G401 (cell line): ENCODE measurements at regions not wholly inside any gene's neighbourhood (a gene's known extent, or its start where the extent isn't known, plus 50 kb on each side); places are given as distances from the start of the nearest gene placed in this dataset.
"Not testable (repeated sequence)": the region's sequence is repeated elsewhere in the genome, so short reads cannot be mapped to it uniquely, and the experiment has no call there.

ENCODE experiments used
- DNase-seq: peaks from one replicate; pipeline ENCODE4 v3.0.0-alpha.2; 2015; ENCODE audit warnings: low spot score
- in situ Hi-C: cut with HindIII; loops from 2 replicates; pipeline ENCODE4 v1.10.0; 2016; ENCODE audit warnings: low sequenced_read_pairs, mixed read lengths

DNA sequence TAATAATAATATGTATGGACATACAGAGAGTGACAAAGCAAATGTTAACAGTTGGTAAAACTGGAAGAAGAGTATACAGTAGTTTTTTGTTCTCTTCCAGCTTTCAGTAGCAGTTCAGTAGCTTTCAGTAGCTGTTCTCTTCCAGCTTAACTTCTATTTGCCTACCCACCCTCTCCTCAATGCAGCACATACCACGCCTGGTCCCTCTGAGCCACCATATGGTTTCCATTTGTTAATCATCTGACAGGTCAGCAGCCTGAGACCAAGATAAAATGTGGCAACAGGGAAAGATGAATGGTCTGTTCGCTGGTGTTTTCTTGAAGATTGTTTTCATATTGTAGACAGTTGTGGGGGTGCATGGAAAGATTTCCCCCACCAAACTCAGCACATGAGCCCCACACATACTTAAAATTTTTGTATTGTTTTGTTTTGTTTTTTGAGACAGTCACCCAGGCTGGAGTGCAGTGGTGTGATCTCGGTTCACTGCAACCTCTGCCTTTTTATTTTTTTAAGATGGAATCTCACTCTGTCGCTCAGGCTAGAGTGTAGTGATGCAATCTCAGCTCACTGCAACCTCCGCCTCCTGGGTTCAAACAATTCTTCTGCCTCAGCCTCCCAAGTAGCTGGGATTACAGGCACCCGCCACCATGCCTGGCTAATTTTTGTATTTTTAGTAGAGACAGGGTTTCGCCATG, 56.8 kb downstream of the ATP6V0E2 start:
- DNase-seq = peak; percentile 69
- in situ Hi-C loops = not testable (repeated sequence)

DNA sequence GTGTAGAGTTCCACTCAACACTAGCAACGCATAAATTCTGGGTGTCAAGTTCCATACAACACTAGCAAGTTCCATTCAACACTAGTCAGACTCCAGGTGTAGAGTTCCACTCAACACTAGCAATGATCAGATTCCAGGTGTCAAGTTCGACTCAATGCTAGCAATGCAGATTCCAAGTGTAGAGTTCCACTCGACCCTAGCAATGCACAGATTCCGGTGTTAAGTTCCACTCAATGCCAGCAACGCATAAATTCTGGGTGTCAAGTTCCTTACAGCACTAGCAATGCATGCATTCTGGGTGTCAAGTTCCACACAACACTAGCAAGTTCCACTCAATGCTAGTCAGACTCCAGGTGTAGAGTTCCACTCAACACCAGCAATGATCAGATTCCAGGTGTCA, 60.0 kb downstream of the ATP6V0E2 start:
- in situ Hi-C loops, DNase-seq: not testable (repeated sequence)

DNA sequence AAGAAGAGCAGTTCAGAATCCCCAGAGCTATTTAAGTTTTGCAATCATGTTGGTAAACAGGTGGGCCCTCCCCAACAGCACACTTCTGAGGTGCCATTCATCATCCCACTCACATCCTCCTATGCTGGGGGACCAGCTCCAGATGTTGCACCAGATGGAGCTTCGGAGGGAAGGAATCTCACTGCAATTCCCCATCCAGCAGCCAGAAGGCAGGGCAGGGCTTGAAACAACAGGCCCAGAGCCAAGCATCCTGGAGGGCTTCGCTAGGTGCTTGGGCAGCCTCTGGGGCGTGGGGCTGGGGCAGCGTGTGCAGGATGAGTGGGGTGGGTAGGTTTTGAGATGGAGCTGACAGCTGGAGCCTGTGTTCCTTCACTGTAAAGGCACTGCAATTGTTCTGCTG, 73.6 kb downstream of the ATP6V0E2 start:
- DNase-seq, in situ Hi-C loops: not testable (repeated sequence)

DNA sequence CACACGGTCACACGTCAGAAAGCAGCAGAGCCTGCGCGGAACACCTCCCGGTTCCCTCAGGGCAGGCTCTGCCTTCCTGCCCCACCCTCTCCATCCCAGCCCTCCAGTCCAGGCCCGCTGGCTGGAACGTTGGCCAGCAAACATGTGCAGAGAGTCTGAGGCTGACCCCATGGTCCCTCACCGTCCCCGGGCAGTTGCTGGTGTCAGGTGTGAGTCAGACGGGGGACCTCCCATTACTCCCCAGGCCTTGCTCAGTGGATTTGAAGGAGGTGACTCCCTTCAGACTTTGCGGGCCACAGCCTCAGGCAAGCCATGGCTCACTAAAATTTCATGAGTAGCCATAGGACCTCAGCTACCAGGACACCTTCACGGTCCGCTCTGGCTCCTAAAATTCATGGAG, 74.7 kb downstream of the ATP6V0E2 start:
- in situ Hi-C loops, DNase-seq: not testable (repeated sequence)

DNA sequence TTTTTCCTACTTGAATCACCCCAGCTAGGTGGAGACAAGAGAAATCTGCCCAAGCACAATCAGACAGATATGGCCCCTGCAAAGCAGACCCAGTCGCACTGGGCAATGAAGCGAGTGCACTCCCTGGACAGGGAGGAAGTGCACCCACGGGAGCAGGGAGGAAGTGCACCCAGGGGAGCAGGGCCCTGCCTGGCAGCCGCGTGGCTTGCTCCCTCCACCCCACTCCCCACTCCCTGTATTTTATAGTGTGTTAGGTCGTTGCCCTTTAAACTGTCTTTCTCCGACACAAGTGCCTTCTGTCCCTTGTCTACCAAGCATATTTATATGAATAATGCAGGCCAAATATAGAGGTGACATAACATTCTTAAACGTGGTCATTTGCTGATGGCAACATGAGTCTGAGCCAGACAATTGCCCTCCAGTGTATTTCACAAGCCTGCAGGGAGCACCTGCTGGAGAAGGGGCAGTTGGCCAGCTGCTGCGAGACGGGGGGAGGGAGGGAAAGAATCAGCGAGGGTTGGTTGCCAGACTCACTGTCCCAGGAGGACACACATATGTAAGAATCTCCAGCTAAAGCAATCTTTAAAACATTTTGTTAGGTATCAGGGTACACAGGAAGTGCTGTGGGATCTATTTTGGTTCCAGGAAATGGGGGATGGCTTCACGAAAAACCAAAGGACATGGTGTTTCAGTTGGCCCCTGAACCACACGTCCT, 76.3 kb downstream of the ATP6V0E2 start:
- DNase-seq, in situ Hi-C loops: not testable (repeated sequence)

DNA sequence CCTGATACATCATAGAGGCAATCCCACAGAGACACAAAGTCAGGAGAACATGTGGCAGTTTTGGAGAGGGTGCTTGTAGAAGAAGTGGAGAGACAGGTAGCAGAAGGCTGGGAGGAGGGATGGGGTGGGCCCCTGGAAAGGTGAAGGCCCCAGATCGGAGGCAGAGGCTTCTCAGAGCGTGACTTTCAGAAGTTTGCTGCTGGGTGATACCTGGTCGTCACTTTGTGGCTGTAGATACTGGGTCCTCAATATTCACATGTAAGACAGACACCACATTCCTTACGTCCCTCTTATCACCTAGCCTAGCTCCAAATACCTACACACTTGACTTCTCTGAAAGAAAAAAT, 76.8 kb downstream of the ATP6V0E2 start:
- DNase-seq, in situ Hi-C loops: not testable (repeated sequence)

DNA sequence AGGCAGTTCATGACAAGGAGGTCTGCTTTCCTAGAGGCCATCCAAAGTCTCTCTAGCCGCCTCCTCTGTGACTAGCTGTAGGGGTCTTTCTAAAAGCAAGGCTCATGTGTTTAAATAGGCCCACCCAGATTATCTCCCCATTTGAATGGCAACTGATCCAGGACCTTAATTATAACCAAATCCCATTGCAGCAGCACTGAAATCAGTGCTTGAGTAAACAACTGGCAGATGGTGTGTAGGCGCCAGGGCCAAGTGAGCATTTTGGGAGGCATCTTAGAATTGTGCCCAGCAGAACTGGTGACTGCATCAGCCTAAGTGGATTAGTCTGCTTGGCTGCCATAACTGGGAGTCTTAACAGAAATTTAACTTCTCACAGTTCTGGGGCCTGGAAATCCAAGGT, 77.8 kb downstream of the ATP6V0E2 start:
- peak; percentile 31 for DNase-seq
- in situ Hi-C loops = not testable (repeated sequence)

DNA sequence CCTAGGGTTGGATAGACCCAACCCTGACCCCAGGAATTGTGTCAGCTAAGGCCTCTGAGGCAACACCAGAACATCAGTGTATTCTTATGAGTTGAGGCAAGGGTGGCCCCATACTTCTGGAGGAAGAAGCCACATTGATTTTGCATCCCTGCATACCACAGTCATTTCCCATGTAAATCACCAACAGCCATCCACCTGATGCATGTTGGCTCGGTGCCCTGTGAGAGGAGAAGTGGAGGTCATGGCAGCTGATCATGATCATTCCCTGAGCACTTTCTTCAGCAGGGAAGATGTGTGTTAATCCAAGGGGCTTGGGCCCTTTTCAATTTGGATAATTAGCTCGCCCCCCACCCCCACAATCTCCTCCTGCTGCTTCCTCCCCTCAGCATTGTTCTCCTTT, 85.1 kb downstream of the ATP6V0E2 start:
- DNase-seq, in situ Hi-C loops: not testable (repeated sequence)

DNA sequence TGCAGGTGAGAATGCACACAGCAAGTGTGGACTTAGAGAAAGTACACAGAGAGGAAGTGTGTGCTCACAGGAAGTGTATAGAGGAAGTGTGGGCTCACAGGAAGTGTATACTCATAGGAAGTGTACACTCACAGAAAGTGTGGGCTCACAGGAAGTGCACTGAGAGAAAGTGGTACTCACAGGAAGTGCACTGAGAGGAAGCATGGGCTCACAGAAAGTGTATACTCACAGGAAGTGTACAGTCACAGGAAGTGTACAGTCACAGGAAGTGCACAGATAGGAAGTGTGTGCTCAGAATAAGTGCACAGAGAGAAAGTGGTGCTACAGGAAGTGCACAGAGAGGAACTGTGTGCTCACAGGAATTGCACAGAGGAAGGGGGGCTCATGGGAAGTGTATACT, 87.1 kb downstream of the ATP6V0E2 start:
- in situ Hi-C loops, DNase-seq: not testable (repeated sequence)

DNA sequence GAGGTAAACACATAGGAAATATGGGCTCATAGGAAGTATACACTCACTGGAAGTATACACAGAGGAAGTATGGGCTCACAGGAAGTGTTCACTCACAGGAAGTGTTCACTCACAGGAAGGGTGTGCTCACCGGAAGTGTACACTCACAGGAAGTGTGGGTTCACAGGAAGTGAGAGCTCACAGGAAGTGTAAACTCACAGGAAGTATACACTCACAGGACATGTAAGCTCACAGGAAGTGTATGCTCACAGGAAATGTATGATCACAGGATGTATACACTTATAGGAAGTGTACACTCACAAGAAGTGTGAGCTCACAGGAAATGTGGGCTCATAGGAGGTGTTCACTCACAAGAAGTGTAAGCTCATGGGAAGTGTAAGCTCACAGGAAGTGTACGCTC, 88.1 kb downstream of the ATP6V0E2 start:
- DNase-seq, in situ Hi-C loops: not testable (repeated sequence)

DNA sequence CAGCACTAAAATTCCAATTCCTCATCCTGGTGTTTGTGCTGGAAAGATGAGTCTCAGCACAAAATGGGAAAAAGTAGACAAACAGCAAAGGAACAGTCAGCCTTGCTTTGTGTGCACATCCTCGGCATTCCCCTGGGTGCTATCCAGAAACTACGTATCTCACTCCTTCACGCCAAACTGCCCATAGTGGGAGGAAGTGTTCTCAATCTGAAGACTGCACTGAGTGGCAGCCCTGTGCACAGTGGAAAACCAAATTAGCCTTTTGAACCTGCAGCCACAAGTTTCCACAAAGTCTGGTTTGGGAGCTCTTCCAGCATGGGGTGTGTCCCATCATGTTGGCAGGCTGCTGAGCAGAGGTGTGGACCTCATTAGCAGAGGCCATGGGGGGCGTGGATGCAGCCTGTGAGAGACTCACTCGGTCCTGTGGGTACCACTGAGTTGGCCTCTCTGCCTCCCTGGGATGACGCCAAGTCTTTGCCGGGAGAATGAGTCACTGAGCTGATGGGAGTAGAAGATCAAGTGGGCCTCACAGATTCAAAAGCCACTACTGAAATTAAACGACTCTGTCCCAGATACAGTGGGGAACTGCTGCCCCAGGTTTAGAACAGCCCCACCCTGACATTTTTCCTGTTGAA, 89.0 kb downstream of the ATP6V0E2 start:
- DNase-seq, in situ Hi-C loops: not testable (repeated sequence)

DNA sequence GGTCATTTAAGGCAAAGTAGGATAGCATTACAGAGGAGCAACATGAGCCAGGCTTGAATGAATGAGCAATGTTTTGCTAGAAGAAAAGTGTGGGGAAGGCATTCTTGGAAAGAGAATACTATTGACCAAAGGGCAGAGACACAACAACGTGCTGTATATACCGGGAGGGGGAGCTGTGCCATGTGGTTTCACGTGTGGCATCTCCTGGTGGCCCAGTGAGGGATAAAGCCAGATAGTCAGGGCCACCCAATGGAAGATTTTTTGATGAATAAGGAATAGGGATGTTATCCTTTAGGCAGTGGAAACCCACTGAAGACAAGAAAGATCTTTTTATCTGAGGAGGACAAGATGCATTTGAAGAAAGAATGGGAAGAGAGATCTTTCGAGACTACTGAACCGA, 90.2 kb downstream of the ATP6V0E2 start:
- DNase-seq, in situ Hi-C loops: not testable (repeated sequence)

DNA sequence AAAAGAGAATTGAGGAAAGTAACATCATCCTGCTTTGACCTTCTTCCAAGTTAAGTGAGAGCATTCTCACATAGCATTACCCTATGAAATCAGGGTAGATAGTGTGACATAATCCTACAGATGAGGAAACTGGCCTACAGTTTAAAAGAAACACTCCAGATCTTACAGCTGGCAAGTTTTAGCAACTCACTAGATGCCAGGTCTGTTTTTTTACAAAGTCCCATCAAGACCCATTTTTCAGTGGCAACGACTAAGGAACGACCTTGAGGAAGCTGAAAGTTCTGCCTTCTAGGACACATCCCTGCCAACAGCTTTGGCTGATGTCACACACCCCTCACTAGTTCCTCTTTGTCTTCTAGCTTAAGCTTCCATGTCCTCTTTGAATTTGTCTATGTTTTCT, 92.7 kb downstream of the ATP6V0E2 start:
- DNase-seq, in situ Hi-C loops: not testable (repeated sequence)

DNA sequence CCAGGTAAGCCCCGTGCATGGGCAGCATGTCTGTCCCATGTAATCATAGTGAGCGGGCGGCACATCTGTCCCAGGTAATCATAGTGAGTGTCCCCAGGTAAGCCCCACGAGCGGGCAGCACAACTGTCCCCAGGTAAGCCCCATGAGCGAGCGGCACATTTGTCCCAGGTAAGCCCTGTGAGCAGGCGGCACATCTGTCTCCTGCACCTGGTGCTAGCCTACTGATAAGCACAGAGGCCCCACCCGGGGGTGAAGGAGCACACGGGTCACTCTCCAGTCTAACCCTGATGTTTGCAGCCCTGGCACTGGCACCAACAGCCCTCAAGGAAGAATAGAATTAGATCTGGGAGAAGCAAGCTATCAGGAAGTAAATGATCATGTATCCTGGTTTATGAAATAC, 99.2 kb downstream of the ATP6V0E2 start:
- in situ Hi-C loops, DNase-seq: not testable (repeated sequence)

DNA sequence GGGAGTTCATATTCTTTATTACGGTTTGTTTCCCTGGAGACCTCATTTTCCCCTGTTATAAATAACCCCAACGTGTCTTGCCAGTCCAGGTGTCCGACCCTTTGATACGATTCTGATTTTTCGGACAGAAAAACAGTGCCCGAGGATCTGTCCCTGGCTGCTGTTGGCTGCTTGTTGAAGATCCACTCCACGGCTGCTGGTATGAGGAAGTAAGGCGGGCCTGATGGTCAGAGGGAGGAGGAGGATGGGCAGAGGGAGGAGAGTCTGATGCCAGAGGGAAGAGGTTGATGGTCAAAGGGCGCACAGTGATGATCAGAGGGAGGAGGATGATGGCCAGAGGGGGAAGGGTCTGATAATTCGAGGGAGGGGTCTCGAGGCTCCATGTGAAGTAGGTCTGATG, 99.9 kb downstream of the ATP6V0E2 start:
- in situ Hi-C loops, DNase-seq: not testable (repeated sequence)

DNA sequence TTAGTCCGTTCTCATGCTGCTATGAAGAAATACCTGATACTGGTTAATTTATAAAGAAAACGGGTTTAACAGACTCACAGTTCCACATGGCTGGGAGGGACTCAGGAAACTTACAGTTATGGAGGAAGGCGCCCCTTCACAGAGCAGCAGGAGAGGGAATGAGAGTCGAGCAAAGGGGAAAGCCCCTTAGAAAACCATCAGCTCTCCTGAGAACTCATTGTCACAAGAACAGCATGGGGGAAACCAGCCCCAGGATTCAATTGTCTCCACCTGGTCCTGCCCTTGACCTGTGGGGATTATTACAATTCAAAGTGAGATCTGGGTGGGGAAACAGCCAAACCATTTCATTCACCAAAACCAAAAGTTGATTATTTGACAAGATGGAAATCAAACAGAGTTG, 101.8 kb downstream of the ATP6V0E2 start:
- in situ Hi-C loops, DNase-seq: not testable (repeated sequence)

DNA sequence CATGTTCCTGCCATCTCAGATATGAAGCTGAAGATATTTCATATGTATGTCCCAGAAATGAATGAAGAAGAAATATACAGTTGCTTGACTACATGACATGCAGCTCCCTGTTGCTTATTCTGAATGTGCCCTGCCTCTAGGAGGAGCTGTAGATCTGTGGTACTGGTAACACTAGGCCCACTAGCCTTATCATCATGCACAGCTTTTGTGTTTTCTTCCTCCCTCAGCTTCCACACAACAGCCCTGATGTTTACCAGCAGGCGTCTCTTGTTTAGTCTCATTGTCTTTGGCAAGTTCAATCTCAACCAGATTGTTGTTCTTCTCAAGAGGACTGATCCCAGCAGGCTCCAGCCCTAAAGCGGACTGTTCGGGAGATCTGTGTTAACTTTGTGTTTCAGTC, 104.8 kb downstream of the ATP6V0E2 start:
- in situ Hi-C loops, DNase-seq: not testable (repeated sequence)

DNA sequence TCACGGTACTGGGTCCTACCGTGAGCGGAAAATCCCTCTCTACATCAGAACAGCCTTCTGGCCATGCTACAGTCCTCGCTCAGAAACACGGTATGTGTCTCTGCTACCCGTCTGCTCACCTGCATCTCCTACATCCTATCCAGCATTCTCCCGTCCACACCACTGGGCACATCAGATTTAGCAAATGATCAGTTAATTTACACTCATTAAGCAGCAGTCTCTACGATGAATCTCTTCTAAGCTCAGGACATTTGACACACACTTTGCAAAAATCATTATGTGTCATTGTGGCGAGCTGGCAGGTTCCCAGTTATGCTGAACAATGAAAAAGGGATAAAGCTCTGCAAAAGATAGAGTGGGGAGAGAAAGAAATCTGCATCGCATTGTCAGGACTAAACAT, 105.2 kb downstream of the ATP6V0E2 start:
- DNase-seq = peak; percentile 33
- in situ Hi-C loops = not testable (repeated sequence)

DNA sequence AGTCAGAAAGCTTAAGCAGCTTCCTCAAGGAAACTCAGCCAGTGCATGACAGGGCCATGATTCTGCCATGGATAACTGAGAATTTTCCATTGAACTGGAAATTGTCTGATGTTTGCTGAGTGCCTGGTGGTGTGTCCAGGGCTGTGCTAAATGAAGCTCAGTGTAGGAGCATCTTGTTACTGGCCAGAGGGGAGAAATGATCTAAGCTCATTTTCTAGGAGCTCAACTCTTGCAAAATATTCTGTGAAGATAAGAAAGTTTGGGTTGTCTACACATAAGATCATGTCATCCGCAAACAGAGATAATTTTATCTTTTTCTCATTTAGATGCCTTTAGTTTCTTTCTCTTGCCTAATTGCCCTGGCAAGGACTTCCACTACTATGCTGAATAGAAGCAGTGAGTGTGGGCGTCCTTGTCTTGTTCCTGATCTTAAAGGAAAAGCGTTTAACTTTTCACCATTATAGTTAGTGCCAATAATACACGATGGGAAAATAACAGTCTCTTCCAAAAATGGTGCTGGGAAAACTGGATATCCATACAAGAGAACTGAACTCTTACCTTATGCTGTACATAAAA, 108.9 kb downstream of the ATP6V0E2 start:
- in situ Hi-C loops, DNase-seq: not testable (repeated sequence)

DNA sequence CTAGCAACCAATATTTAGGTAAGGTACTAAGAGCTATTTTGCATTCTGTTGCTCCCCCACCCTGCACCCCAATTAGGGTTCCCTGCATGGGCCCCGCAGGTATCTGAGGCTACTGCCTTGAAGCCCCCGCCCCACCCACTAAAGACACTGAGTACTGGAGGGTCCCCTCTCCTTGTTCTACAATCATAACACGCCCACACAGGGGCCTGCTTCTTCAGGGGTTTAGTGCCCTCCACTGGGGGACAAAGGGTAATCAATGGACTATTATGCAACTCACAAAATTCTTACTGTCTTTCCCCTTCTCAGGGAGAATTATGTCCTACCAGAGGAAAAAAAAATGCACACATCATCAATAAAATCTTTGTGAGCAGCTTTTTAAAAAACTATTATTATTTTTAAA, 113.1 kb downstream of the ATP6V0E2 start:
- in situ Hi-C loops, DNase-seq: not testable (repeated sequence)
